GM23338 (cell line): ENCODE measurements at regions not wholly inside any gene's neighbourhood (a gene's known extent, or its start where the extent isn't known, plus 50 kb on each side); places are given as distances from the start of the nearest gene placed in this dataset.

Experiments used
- ATAC-seq: fragments of 200-7000 bp; cut with Tn5 transposase; 3 replicates; pipeline ENCODE4 v1.9.1; 2020
- DNase-seq: peaks from one replicate; pipeline ENCODE4 v3.0.0-alpha.2; 2015; ENCODE audit warnings: low spot score
- H2AFZ ChIP-seq: fragments of 200-600 bp; sonication (generic); 2 replicates; pipeline ENCODE4 v1.8.0; 2016; ENCODE audit warnings: antibody characterized with exemption, mild to moderate bottlenecking, moderate library complexity
- H3F3A ChIP-seq: fragments of 200-600 bp; sonication (generic); replicated peaks from 2 replicates; pipeline ENCODE4 v1.8.0; 2017; ENCODE audit warnings: antibody characterized with exemption, mixed run types, low read depth
- H3K27ac ChIP-seq: fragments of 200-600 bp; sonication (generic); 2 replicates; pipeline ENCODE4 v1.6.1; 2016; ENCODE audit warnings: low read depth
- H3K27me3 ChIP-seq: fragments of 200-600 bp; sonication (generic); 2 replicates; pipeline ENCODE4 v1.8.0; 2016; ENCODE audit warnings: mild to moderate bottlenecking, mixed run types, moderate library complexity; ENCODE audit not compliant: insufficient read depth
- H3K36me3 ChIP-seq: fragments of 200-600 bp; sonication (generic); 2 replicates; pipeline ENCODE4 v1.8.0; 2016; ENCODE audit warnings: mild to moderate bottlenecking; ENCODE audit not compliant: insufficient read depth
- H3K4me1 ChIP-seq: fragments of 200-600 bp; sonication (generic); 2 replicates; pipeline ENCODE4 v1.8.0; 2016; ENCODE audit warnings: mild to moderate bottlenecking, moderate library complexity; ENCODE audit not compliant: insufficient read depth
- H3K4me2 ChIP-seq: fragments of 200-600 bp; sonication (generic); 2 replicates; pipeline ENCODE4 v1.7.1; 2017; ENCODE audit warnings: mixed run types
- H3K4me3 ChIP-seq: fragments of 200-600 bp; sonication (generic); 2 replicates; pipeline ENCODE4 v1.6.1; 2016; ENCODE audit warnings: mixed run types
- H3K79me2 ChIP-seq: fragments of 200-600 bp; sonication (generic); replicated peaks from 2 replicates; pipeline ENCODE4 v1.8.0; 2017; ENCODE audit warnings: mild to moderate bottlenecking; ENCODE audit not compliant: insufficient read depth
- H3K9me2 ChIP-seq: fragments of 200-600 bp; sonication (generic); 2 replicates; pipeline ENCODE4 v1.8.0; 2017; ENCODE audit not compliant: insufficient read depth
- H4K20me1 ChIP-seq: fragments of 200-600 bp; sonication (generic); replicated peaks from 2 replicates; pipeline ENCODE4 v1.8.0; 2017; ENCODE audit warnings: mild to moderate bottlenecking; ENCODE audit not compliant: insufficient read depth
- H3K27ac Mint-ChIP-seq: 2 replicates; pipeline ENCODE4 v1.8.0; 2020; ENCODE audit warnings: inconsistent platforms, mild to moderate bottlenecking, moderate library complexity, mixed read lengths
- H3K27me3 Mint-ChIP-seq: 3 replicates; pipeline ENCODE4 v1.8.0; 2022; ENCODE audit warnings: low read depth, mild to moderate bottlenecking, moderate library complexity, mixed read lengths, inconsistent platforms; ENCODE audit not compliant: insufficient read depth, poor library complexity
- H3K36me3 Mint-ChIP-seq: 3 replicates; pipeline ENCODE4 v1.8.0; 2021; ENCODE audit warnings: low read depth, mild to moderate bottlenecking, inconsistent platforms, moderate library complexity, mixed read lengths
- H3K4me1 Mint-ChIP-seq: 3 replicates; pipeline ENCODE4 v1.8.0; 2020; ENCODE audit warnings: mild to moderate bottlenecking, inconsistent platforms, mixed read lengths
- H3K4me3 Mint-ChIP-seq: 3 replicates; pipeline ENCODE4 v1.8.0; 2021; ENCODE audit warnings: moderate library complexity, mild to moderate bottlenecking, inconsistent platforms, mixed read lengths
- H3K9me3 Mint-ChIP-seq: 3 replicates; pipeline ENCODE4 v1.8.0; 2020; ENCODE audit warnings: moderate library complexity, mild to moderate bottlenecking, inconsistent platforms, mixed read lengths
- CREB1 ChIP-seq: fragments of 250-450 bp; sonication (Bioruptor Pico); IDR thresholded peaks from 2 replicates; pipeline ENCODE4 v1.5.0; 2020; ENCODE audit warnings: low read depth, mild to moderate bottlenecking, moderate library complexity
- EZH2 ChIP-seq: fragments of 200-600 bp; sonication (generic); IDR thresholded peaks from one replicate; pipeline ENCODE4 v1.8.0; 2017; ENCODE audit warnings: antibody characterized with exemption, mild to moderate bottlenecking, low read depth; ENCODE audit not compliant: unreplicated experiment
- EZH2phosphoT487 ChIP-seq: fragments of 200-600 bp; sonication (generic); IDR thresholded peaks from one replicate; pipeline ENCODE4 v1.8.1; 2018; ENCODE audit warnings: antibody characterized with exemption; ENCODE audit not compliant: unreplicated experiment
- NANOG ChIP-seq: IDR thresholded peaks from 2 replicates; pipeline ENCODE4 v1.6.1; 2016; ENCODE audit warnings: antibody characterized with exemption, borderline replicate concordance
- POLR2AphosphoS5 ChIP-seq: IDR thresholded peaks from 2 replicates; pipeline ENCODE4 v1.6.1; 2016; ENCODE audit warnings: antibody characterized with exemption, low read depth
- STAT1 ChIP-seq: IDR thresholded peaks from one replicate; pipeline ENCODE4 v1.6.1; 2016; ENCODE audit warnings: antibody characterized with exemption; ENCODE audit not compliant: unreplicated experiment
- ZNF114 ChIP-seq: fragments of 250-450 bp; sonication (Bioruptor Pico); IDR thresholded peaks from 2 replicates; pipeline ENCODE4 v1.5.0; 2020; ENCODE audit warnings: mild to moderate bottlenecking, moderate library complexity
- ZNF331 ChIP-seq: fragments of 250-450 bp; sonication (Bioruptor Pico); IDR thresholded peaks from 2 replicates; pipeline ENCODE4 v1.5.0; 2020; ENCODE audit warnings: low read depth, mild to moderate bottlenecking, moderate library complexity
- TF ChIP-seq, protein P1 (sequence below): IDR thresholded peaks from 2 replicates; pipeline ENCODE4 v1.6.1; 2016; ENCODE audit warnings: antibody characterized with exemption
- TF ChIP-seq, protein P2 (sequence below): fragments of 250-450 bp; sonication (Bioruptor Pico); IDR thresholded peaks from 2 replicates; pipeline ENCODE4 v1.5.0; 2020; ENCODE audit warnings: mild to moderate bottlenecking, moderate library complexity

DNA sequence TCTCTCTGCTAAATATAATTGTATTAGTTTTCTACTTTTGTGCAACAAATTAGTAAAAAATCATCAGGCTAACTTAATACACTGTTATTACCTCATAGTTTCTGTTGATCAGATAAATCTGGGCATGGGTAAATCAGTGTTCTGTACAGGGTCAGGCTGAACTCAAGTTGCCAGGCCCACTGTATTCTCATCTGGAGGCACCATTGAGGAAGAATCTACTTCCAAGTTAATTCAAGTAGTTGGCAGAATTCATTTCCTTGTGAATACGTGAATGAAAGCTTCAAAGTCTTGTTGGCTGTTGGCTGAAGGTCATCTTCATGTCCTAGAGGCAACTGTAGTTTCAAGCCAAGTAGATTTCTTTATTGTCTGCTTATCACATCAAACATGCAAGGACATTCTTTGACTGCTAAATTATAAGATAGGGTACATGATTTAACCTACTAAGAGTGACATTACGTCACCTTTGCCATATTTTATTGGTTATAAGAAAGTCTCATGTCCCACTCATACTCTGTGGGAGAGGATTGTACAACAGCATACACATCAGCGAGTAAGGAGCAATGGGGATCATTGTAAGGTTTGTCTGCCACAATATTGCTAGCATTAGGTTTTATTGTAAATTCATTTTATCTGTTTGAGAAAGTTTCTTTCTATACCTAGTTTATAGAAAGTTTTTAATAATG lies 1219.0 kb downstream of the ARAP2 start:
- no peak for ATAC-seq
- H3K27me3 ChIP-seq, result no peaks in the 10 kb centered on the region
- no peak overlapping the region for H3K4me2 ChIP-seq
- Mint-ChIP-seq H3K9me3 (peaks cover 16% of the 10 kb centered on the region), H3K27ac (no peak overlapping the region), H3K4me1 (no peaks in the 10 kb centered on the region), H3K27me3 (no peaks in the 10 kb centered on the region), H3K36me3 (peaks cover 15% of the 10 kb centered on the region), H3K4me3 (no peak overlapping the region)
- H3K27ac ChIP-seq, result no peak overlapping the region
- H3K9me2 ChIP-seq, result no peaks in the 10 kb centered on the region
- DNase-seq, result no peak
- no peaks in the 10 kb centered on the region for H3K36me3 ChIP-seq
- H2AFZ ChIP-seq, result peak overlapping the region; percentile 29; the same call in 1 of the 2 replicates
- no peak overlapping the region for H3K4me3 ChIP-seq
- no peak for TF ChIP-seq STAT1
- no peak for TF ChIP-seq ZNF114
- TF ChIP-seq EZH2, result no peak
- no peak for TF ChIP-seq NANOG
- TF ChIP-seq, protein P1, sequence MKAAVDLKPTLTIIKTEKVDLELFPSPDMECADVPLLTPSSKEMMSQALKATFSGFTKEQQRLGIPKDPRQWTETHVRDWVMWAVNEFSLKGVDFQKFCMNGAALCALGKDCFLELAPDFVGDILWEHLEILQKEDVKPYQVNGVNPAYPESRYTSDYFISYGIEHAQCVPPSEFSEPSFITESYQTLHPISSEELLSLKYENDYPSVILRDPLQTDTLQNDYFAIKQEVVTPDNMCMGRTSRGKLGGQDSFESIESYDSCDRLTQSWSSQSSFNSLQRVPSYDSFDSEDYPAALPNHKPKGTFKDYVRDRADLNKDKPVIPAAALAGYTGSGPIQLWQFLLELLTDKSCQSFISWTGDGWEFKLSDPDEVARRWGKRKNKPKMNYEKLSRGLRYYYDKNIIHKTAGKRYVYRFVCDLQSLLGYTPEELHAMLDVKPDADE, result no peak
- no peak for TF ChIP-seq EZH2phosphoT487
- no peak for TF ChIP-seq ZNF331 (CRISPR knock-in tag)
- no peaks in the 10 kb centered on the region for H4K20me1 ChIP-seq
- no peaks in the 10 kb centered on the region for H3K4me1 ChIP-seq
- no peaks in the 10 kb centered on the region for H3K79me2 ChIP-seq
- H3F3A ChIP-seq, result no peaks in the 10 kb centered on the region

DNA sequence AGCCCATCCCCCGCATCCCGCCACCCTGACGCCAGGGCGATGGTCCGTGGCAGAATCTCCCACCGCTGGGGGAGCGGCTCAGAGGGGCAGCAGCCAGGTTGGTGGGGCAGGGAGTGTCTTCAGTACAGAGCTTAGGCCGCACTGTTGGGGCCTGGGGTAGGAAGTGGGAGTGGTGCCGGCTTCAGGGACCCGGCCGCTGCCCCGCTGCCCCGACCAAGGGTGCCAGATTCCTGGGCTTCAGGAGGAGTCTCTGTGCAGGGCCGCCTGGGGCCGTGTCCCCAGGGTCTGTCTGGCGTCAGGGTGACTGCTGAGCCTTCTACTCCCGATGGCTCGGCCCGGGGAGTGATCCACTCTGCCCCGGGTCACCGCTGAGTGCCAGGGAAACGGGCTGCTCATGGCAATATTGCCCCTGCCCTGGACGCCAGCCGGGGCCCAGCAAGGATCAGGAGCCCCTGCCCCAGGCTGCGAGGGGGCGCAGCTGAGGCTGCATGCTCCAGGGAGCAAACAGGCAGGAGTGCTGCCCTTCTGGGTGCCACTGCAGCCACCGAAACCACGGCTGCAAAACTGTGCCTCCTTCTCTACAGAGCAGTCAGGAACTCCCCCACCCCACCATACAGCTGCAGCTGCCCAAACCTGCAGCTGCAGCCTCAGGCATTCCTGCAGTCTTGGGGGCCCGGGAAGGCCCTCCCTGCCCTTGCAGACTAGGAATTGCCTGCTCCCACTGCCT lies 1206.1 kb downstream of the ARAP2 start:
- Histone ChIP-seq H3K4me3 (no peak overlapping the region), H3F3A (no peaks in the 10 kb centered on the region), H3K36me3 (no peaks in the 10 kb centered on the region), H3K4me1 (no peaks in the 10 kb centered on the region), H3K27ac (no peak overlapping the region), H4K20me1 (no peaks in the 10 kb centered on the region), H3K9me2 (no peaks in the 10 kb centered on the region), H3K27me3 (no peaks in the 10 kb centered on the region), H3K79me2 (no peaks in the 10 kb centered on the region), H3K4me2 (no peak overlapping the region), H2AFZ (no peak overlapping the region)
- H3K4me3 Mint-ChIP-seq, result no peak overlapping the region
- H3K27me3 Mint-ChIP-seq, result no peaks in the 10 kb centered on the region
- H3K4me1 Mint-ChIP-seq, result no peaks in the 10 kb centered on the region
- no peaks in the 10 kb centered on the region; the same call in 2 of the 3 replicates for H3K9me3 Mint-ChIP-seq
- ATAC-seq, result no peak; the same call in 1 of the 3 replicates
- DNase-seq, result no peak
- H3K27ac Mint-ChIP-seq, result no peak overlapping the region
- H3K36me3 Mint-ChIP-seq, result no peaks in the 10 kb centered on the region
- no peak for TF ChIP-seq EZH2
- TF ChIP-seq, protein P1, result no peak
- no peak for TF ChIP-seq EZH2phosphoT487
- TF ChIP-seq CREB1 (CRISPR knock-in tag), result no peak
- TF ChIP-seq POLR2AphosphoS5, result no peak
- no peak for TF ChIP-seq ZNF114
- TF ChIP-seq, protein P2, sequence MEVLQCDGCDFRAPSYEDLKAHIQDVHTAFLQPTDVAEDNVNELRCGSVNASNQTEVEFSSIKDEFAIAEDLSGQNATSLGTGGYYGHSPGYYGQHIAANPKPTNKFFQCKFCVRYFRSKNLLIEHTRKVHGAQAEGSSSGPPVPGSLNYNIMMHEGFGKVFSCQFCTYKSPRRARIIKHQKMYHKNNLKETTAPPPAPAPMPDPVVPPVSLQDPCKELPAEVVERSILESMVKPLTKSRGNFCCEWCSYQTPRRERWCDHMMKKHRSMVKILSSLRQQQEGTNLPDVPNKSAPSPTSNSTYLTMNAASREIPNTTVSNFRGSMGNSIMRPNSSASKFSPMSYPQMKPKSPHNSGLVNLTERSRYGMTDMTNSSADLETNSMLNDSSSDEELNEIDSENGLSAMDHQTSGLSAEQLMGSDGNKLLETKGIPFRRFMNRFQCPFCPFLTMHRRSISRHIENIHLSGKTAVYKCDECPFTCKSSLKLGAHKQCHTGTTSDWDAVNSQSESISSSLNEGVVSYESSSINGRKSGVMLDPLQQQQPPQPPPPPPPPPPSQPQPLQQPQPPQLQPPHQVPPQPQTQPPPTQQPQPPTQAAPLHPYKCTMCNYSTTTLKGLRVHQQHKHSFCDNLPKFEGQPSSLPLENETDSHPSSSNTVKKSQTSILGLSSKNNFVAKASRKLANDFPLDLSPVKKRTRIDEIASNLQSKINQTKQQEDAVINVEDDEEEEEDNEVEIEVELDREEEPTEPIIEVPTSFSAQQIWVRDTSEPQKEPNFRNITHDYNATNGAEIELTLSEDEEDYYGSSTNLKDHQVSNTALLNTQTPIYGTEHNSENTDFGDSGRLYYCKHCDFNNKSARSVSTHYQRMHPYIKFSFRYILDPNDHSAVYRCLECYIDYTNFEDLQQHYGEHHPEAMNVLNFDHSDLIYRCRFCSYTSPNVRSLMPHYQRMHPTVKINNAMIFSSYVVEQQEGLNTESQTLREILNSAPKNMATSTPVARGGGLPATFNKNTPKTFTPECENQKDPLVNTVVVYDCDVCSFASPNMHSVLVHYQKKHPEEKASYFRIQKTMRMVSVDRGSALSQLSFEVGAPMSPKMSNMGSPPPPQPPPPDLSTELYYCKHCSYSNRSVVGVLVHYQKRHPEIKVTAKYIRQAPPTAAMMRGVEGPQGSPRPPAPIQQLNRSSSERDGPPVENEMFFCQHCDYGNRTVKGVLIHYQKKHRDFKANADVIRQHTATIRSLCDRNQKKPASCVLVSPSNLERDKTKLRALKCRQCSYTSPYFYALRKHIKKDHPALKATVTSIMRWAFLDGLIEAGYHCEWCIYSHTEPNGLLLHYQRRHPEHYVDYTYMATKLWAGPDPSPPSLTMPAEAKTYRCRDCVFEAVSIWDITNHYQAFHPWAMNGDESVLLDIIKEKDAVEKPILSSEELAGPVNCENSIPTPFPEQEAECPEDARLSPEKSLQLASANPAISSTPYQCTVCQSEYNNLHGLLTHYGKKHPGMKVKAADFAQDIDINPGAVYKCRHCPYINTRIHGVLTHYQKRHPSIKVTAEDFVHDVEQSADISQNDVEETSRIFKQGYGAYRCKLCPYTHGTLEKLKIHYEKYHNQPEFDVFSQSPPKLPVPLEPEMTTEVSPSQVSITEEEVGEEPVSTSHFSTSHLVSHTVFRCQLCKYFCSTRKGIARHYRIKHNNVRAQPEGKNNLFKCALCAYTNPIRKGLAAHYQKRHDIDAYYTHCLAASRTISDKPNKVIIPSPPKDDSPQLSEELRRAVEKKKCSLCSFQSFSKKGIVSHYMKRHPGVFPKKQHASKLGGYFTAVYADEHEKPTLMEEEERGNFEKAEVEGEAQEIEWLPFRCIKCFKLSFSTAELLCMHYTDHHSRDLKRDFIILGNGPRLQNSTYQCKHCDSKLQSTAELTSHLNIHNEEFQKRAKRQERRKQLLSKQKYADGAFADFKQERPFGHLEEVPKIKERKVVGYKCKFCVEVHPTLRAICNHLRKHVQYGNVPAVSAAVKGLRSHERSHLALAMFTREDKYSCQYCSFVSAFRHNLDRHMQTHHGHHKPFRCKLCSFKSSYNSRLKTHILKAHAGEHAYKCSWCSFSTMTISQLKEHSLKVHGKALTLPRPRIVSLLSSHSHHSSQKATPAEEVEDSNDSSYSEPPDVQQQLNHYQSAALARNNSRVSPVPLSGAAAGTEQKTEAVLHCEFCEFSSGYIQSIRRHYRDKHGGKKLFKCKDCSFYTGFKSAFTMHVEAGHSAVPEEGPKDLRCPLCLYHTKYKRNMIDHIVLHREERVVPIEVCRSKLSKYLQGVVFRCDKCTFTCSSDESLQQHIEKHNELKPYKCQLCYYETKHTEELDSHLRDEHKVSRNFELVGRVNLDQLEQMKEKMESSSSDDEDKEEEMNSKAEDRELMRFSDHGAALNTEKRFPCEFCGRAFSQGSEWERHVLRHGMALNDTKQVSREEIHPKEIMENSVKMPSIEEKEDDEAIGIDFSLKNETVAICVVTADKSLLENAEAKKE (CRISPR knock-in tag), result no peak
